SK-N-SH (cell line): ENCODE measurements at regions not wholly inside any gene's neighbourhood (a gene's known extent, or its start where the extent isn't known, plus 50 kb on each side); places are given as distances from the start of the nearest gene placed in this dataset.

Experiments used
- ELF1 ChIP-seq: IDR thresholded peaks from 2 replicates; pipeline ENCODE4 v1.4.0; 2012
- EZH2phosphoT487 ChIP-seq: fragments of 200-600 bp; sonication (generic); IDR thresholded peaks from 2 replicates; pipeline ENCODE4 v1.6.1; 2017; ENCODE audit warnings: low read depth, mixed run types, mild to moderate bottlenecking, antibody characterized with exemption, moderate library complexity, borderline replicate concordance
- GABPA ChIP-seq: IDR thresholded peaks from 2 replicates; pipeline ENCODE4 v1.4.0; 2012; ENCODE audit warnings: low read depth, mild to moderate bottlenecking
- MEF2A ChIP-seq: IDR thresholded peaks from 2 replicates; pipeline ENCODE4 v1.4.0; 2012; ENCODE audit warnings: low read depth, borderline replicate concordance
- RXRA ChIP-seq: IDR thresholded peaks from 2 replicates; pipeline ENCODE4 v1.4.0; 2012; ENCODE audit warnings: low read depth, mild to moderate bottlenecking, borderline replicate concordance
- TF ChIP-seq, protein P1 (sequence below): fragments of 200-600 bp; sonication (generic); IDR thresholded peaks from 2 replicates; pipeline ENCODE4 v1.6.1; 2017; ENCODE audit warnings: antibody characterized with exemption, mild to moderate bottlenecking, moderate library complexity
- TF ChIP-seq, protein P2 (sequence below): IDR thresholded peaks from 2 replicates; pipeline ENCODE4 v1.6.1; 2012; ENCODE audit warnings: mild to moderate bottlenecking, low read depth, low read length, moderate library complexity

DNA sequence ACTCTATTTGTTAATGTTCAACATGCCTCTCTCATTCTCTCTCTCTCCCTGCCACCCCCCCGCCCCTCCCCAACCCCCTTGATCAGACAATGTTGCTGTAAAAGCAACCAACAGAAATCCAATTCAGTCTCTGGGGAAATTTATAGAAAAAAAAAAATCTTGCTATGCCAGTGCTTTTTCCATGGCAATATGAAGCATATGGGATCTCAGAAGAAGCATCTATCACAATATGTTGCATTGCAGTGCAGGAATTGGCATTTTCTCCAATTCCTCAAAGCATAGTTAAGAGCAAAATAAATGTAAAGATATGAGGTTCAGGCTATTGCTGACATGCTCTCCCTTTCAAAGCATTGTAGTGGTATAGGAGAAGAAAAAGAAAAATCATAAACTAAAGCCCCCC lies 90.9 kb upstream of the LDB2 start:
- TF ChIP-seq EZH2phosphoT487: no peak
- no peak for TF ChIP-seq RXRA
- TF ChIP-seq, protein P1, sequence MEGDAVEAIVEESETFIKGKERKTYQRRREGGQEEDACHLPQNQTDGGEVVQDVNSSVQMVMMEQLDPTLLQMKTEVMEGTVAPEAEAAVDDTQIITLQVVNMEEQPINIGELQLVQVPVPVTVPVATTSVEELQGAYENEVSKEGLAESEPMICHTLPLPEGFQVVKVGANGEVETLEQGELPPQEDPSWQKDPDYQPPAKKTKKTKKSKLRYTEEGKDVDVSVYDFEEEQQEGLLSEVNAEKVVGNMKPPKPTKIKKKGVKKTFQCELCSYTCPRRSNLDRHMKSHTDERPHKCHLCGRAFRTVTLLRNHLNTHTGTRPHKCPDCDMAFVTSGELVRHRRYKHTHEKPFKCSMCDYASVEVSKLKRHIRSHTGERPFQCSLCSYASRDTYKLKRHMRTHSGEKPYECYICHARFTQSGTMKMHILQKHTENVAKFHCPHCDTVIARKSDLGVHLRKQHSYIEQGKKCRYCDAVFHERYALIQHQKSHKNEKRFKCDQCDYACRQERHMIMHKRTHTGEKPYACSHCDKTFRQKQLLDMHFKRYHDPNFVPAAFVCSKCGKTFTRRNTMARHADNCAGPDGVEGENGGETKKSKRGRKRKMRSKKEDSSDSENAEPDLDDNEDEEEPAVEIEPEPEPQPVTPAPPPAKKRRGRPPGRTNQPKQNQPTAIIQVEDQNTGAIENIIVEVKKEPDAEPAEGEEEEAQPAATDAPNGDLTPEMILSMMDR: no peak
- TF ChIP-seq, protein P2, sequence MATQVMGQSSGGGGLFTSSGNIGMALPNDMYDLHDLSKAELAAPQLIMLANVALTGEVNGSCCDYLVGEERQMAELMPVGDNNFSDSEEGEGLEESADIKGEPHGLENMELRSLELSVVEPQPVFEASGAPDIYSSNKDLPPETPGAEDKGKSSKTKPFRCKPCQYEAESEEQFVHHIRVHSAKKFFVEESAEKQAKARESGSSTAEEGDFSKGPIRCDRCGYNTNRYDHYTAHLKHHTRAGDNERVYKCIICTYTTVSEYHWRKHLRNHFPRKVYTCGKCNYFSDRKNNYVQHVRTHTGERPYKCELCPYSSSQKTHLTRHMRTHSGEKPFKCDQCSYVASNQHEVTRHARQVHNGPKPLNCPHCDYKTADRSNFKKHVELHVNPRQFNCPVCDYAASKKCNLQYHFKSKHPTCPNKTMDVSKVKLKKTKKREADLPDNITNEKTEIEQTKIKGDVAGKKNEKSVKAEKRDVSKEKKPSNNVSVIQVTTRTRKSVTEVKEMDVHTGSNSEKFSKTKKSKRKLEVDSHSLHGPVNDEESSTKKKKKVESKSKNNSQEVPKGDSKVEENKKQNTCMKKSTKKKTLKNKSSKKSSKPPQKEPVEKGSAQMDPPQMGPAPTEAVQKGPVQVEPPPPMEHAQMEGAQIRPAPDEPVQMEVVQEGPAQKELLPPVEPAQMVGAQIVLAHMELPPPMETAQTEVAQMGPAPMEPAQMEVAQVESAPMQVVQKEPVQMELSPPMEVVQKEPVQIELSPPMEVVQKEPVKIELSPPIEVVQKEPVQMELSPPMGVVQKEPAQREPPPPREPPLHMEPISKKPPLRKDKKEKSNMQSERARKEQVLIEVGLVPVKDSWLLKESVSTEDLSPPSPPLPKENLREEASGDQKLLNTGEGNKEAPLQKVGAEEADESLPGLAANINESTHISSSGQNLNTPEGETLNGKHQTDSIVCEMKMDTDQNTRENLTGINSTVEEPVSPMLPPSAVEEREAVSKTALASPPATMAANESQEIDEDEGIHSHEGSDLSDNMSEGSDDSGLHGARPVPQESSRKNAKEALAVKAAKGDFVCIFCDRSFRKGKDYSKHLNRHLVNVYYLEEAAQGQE: no peak
- TF ChIP-seq MEF2A: no peak
- no peak for TF ChIP-seq GABPA
- no peak for TF ChIP-seq ELF1
